H1 (cell line): ENCODE measurements at regions not wholly inside any gene's neighbourhood (a gene's known extent, or its start where the extent isn't known, plus 50 kb on each side); places are given as distances from the start of the nearest gene placed in this dataset.

Experiments used
- CTCF ChIA-PET: fragments of 300-600 bp; sonication (Branson Sonifier 250); formaldehyde crosslinking; loops from one replicate; lab custom pipeline; 2021; ENCODE audit not compliant: partially characterized antibody; lab: Charles Lee
- POLR2A ChIA-PET: fragments of 300-600 bp; sonication (Branson Sonifier 250); formaldehyde crosslinking; loops from one replicate; lab custom pipeline; 2021; ENCODE audit warnings: inconsistent platforms; ENCODE audit not compliant: partially characterized antibody; lab: Charles Lee
- DNase-seq, 2 experiments: peaks; one replicate each; pipeline versions ENCODE4 v3.0.0 to v3.0.0-alpha.2; 2010 to 2022; ENCODE audit warnings: low spot score in 2 of 2, low read depth in 1 of 2, mixed read lengths in 1 of 2
- FAIRE-seq: peaks from 2 replicates; lab custom pipeline; 2011; peaks lifted over from hg19 to GRCh38; lab: Jason Lieb, UNC
- H2AFZ ChIP-seq: 2 replicates; pipeline ENCODE4 v1.8.1; 2012; ENCODE audit warnings: low read length, inconsistent platforms
- H2AK5ac ChIP-seq: 2 replicates; pipeline ENCODE4 v1.6.1; 2013; ENCODE audit warnings: low read depth, low read length
- H2BK120ac ChIP-seq: replicated peaks from 2 replicates; pipeline ENCODE3; 2013; ENCODE audit warnings: low read depth, low read length, inconsistent platforms
- H2BK12ac ChIP-seq: 2 replicates; pipeline ENCODE4 v1.6.1; 2013; ENCODE audit warnings: low read depth, low read length
- H2BK15ac ChIP-seq: 2 replicates; pipeline ENCODE4 v1.6.1; 2013; ENCODE audit warnings: low read length
- H2BK20ac ChIP-seq: 2 replicates; pipeline ENCODE4 v1.6.1; 2013; ENCODE audit warnings: low read length
- H2BK5ac ChIP-seq: 2 replicates; pipeline ENCODE4 v1.6.1; 2013; ENCODE audit warnings: low read depth, low read length
- H3K14ac ChIP-seq: 2 replicates; pipeline ENCODE4 v1.6.1; 2013; ENCODE audit warnings: inconsistent platforms; ENCODE audit not compliant: insufficient read length
- H3K18ac ChIP-seq: 2 replicates; pipeline ENCODE4 v1.6.1; 2013; ENCODE audit warnings: low read length; ENCODE audit errors: extremely low read depth
- H3K23ac ChIP-seq: 2 replicates; pipeline ENCODE4 v1.6.1; 2013; ENCODE audit warnings: inconsistent platforms; ENCODE audit not compliant: insufficient read length
- H3K23me2 ChIP-seq: 2 replicates; pipeline ENCODE4 v1.6.1; 2013; ENCODE audit warnings: low read depth, low read length
- H3K27ac ChIP-seq: 2 replicates; pipeline ENCODE4 v1.6.1; 2011; ENCODE audit warnings: low read depth, low read length, inconsistent platforms
- H3K27me3 ChIP-seq, 4 experiments: replicated peaks in 1 of 4; 1 replicate in 1 of 4; 2 replicates in 3 of 4; pipeline versions ENCODE4 v1.6.1 to v1.8.1; 2011 to 2013; ENCODE audit warnings: low read length in 3 of 4, mild to moderate bottlenecking in 3 of 4, inconsistent platforms in 2 of 4, mixed read lengths in 2 of 4, moderate library complexity in 1 of 4; ENCODE audit not compliant: control insufficient read depth in 3 of 4, insufficient read depth in 3 of 4; ENCODE audit errors: extremely low read depth in 1 of 4
- H3K36me3 ChIP-seq, 4 experiments: 2 replicates each; pipeline versions ENCODE4 v1.6.1 to v1.8.1; 2011 to 2013; ENCODE audit warnings: mild to moderate bottlenecking in 4 of 4, low read length in 3 of 4, moderate library complexity in 2 of 4, control low read depth in 1 of 4, inconsistent platforms in 1 of 4; ENCODE audit not compliant: insufficient read depth in 4 of 4, control insufficient read depth in 2 of 4
- H3K4ac ChIP-seq: replicated peaks from 2 replicates; pipeline ENCODE3; 2013; ENCODE audit warnings: low read length, low read depth, mixed read lengths, inconsistent platforms; ENCODE audit not compliant: insufficient read length
- H3K4me1 ChIP-seq, 4 experiments: replicated peaks in 1 of 4; 1 replicate in 1 of 4; 2 replicates in 3 of 4; pipeline versions ENCODE4 v1.6.1 to v1.8.1; 2011 to 2013; ENCODE audit warnings: low read length in 3 of 4, inconsistent platforms in 2 of 4, mixed read lengths in 1 of 4; ENCODE audit not compliant: insufficient read depth in 4 of 4, control insufficient read depth in 3 of 4
- H3K4me2 ChIP-seq, 2 experiments: 2 replicates each; pipeline versions ENCODE4 v1.6.1 to v1.8.1; 2011 to 2013; ENCODE audit warnings: low read depth in 2 of 2, low read length in 2 of 2, control low read depth in 1 of 2, inconsistent platforms in 1 of 2, mild to moderate bottlenecking in 1 of 2; ENCODE audit not compliant: insufficient read depth in 1 of 2
- H3K4me3 ChIP-seq, 4 experiments: fragments of 200-600, 300-600 bp in 1 of 4; sonication (generic), shearing (Covaris generic), sonication (Bioruptor Twin) in 1 of 4; 2 replicates each; pipeline versions ENCODE4 v1.5.1 to v1.8.1; 2011 to 2016; ENCODE audit warnings: low read length in 4 of 4, low read depth in 3 of 4, control low read depth in 2 of 4, inconsistent platforms in 2 of 4, mild to moderate bottlenecking in 2 of 4, mixed read lengths in 1 of 4, moderate library complexity in 1 of 4; ENCODE audit not compliant: insufficient read depth in 2 of 4; ENCODE audit errors: extremely low read depth in 1 of 4
- H3K56ac ChIP-seq: replicated peaks from 2 replicates; pipeline ENCODE3; 2013; ENCODE audit warnings: low read depth, mild to moderate bottlenecking, mixed read lengths, low read length, inconsistent platforms; ENCODE audit not compliant: insufficient read length
- H3K79me1 ChIP-seq: 2 replicates; pipeline ENCODE4 v1.6.1; 2013; ENCODE audit warnings: low read depth, low read length, control low read depth
- H3K79me2 ChIP-seq, 2 experiments: 2 replicates each; pipeline versions ENCODE4 v1.6.1 to v1.8.1; 2012 to 2013; ENCODE audit warnings: low read length in 2 of 2, mild to moderate bottlenecking in 2 of 2, inconsistent platforms in 1 of 2; ENCODE audit not compliant: insufficient read depth in 2 of 2, control insufficient read depth in 1 of 2
- H3K9ac ChIP-seq, 4 experiments: replicated peaks in 1 of 4; 1 replicate in 1 of 4; 2 replicates in 3 of 4; pipeline versions ENCODE4 v1.6.1 to v1.8.1; 2011 to 2013; ENCODE audit warnings: low read depth in 3 of 4, low read length in 3 of 4, control low read depth in 2 of 4, mild to moderate bottlenecking in 2 of 4, moderate library complexity in 2 of 4, inconsistent platforms in 1 of 4; ENCODE audit errors: extremely low read depth in 1 of 4
- H3K9me3 ChIP-seq, 2 experiments: 2 replicates each; pipeline versions ENCODE4 v1.6.1 to v1.8.1; 2012 to 2013; ENCODE audit warnings: mild to moderate bottlenecking in 2 of 2, moderate library complexity in 2 of 2, control low read depth in 1 of 2, inconsistent platforms in 1 of 2, low read depth in 1 of 2, low read length in 1 of 2, mixed read lengths in 1 of 2; ENCODE audit not compliant: insufficient read depth in 2 of 2
- H4K20me1 ChIP-seq, 2 experiments: replicated peaks in 1 of 2; 2 replicates each; pipeline versions ENCODE3 to v1.8.1; 2011 to 2013; ENCODE audit warnings: inconsistent platforms in 2 of 2, low read length in 2 of 2, mild to moderate bottlenecking in 1 of 2; ENCODE audit not compliant: insufficient read depth in 2 of 2, control insufficient read depth in 1 of 2
- H4K5ac ChIP-seq: 2 replicates; pipeline ENCODE4 v1.6.1; 2013; ENCODE audit warnings: low read length, low read depth, mixed read lengths, inconsistent platforms; ENCODE audit not compliant: insufficient read length
- H4K8ac ChIP-seq: 2 replicates; pipeline ENCODE4 v1.8.0; 2013; ENCODE audit warnings: mild to moderate bottlenecking, moderate library complexity, low read length, inconsistent platforms; ENCODE audit not compliant: insufficient read depth; ENCODE audit errors: extremely low read depth
- H4K91ac ChIP-seq: replicated peaks from 2 replicates; pipeline ENCODE3; 2013; ENCODE audit warnings: low read length, mixed read lengths, inconsistent platforms; ENCODE audit not compliant: insufficient read length
- ASH2L ChIP-seq: fragments of 200-600, 300-600 bp; sonication (generic); IDR thresholded peaks from one replicate; pipeline ENCODE4 v1.7.1; 2017; ENCODE audit warnings: low read length
- CHD1 ChIP-seq: IDR thresholded peaks from 2 replicates; pipeline ENCODE4 v1.6.1; 2012; ENCODE audit warnings: low read depth, low read length, improper control_type of control experiment
- CREB1 ChIP-seq: IDR thresholded peaks from 2 replicates; pipeline ENCODE4 v1.6.1; 2012; ENCODE audit warnings: inconsistent platforms
- CTBP2 ChIP-seq: IDR thresholded peaks from 2 replicates; pipeline ENCODE4 v1.7.0; 2011; ENCODE audit warnings: borderline replicate concordance, mild to moderate bottlenecking, moderate library complexity, mixed read lengths, low read length; ENCODE audit not compliant: insufficient read depth, insufficient read length
- FOSL1 ChIP-seq: IDR thresholded peaks from 2 replicates; pipeline ENCODE4 v1.6.1; 2011; ENCODE audit warnings: mild to moderate bottlenecking, low read depth, low read length, moderate library complexity; ENCODE audit not compliant: insufficient read depth
- NRF1 ChIP-seq: IDR thresholded peaks from 2 replicates; pipeline ENCODE4 v1.6.1; 2011; ENCODE audit warnings: mild to moderate bottlenecking, low read depth, low read length, improper control_type of control experiment
- POU5F1 ChIP-seq: IDR thresholded peaks from 2 replicates; pipeline ENCODE4 v1.6.1; 2011; ENCODE audit warnings: low read depth, mild to moderate bottlenecking, low read length, moderate library complexity
- RFX5 ChIP-seq: IDR thresholded peaks from 2 replicates; pipeline ENCODE4 v1.6.1; 2011; ENCODE audit warnings: low read depth, low read length, improper control_type of control experiment, borderline replicate concordance
- RNF2 ChIP-seq: fragments of 200-900, 300-1000 bp; sonication (generic); IDR thresholded peaks from 2 replicates; pipeline ENCODE4 v1.7.1; 2016; ENCODE audit warnings: borderline replicate concordance, low read depth, mild to moderate bottlenecking, antibody characterized with exemption, low read length; ENCODE audit not compliant: poor library complexity, severe bottlenecking; ENCODE audit errors: missing control alignments
- SAP30 ChIP-seq: fragments of 300-600 bp; sonication (generic); IDR thresholded peaks from 2 replicates; pipeline ENCODE4 v1.7.1; 2012; ENCODE audit warnings: low read length, moderate library complexity, mild to moderate bottlenecking, inconsistent platforms; ENCODE audit not compliant: insufficient read depth, insufficient replicate concordance
- SIN3A ChIP-seq, 2 experiments: IDR thresholded peaks in 1 of 2; conservative IDR thresholded peaks in 1 of 2; 2 replicates each; pipeline ENCODE4 v1.6.1; 2011 to 2012; ENCODE audit warnings: low read length in 2 of 2, improper control_type of control experiment in 1 of 2, low read depth in 1 of 2, mild to moderate bottlenecking in 1 of 2
- SIX5 ChIP-seq: IDR thresholded peaks from 2 replicates; pipeline ENCODE4 v1.6.1; 2011; ENCODE audit warnings: mild to moderate bottlenecking, low read depth, low read length
- SUZ12 ChIP-seq: fragments of 200-600 bp; sonication (generic); IDR thresholded peaks from 2 replicates; pipeline ENCODE4 v1.6.1; 2012; ENCODE audit warnings: mild to moderate bottlenecking, inconsistent platforms, low read length, moderate library complexity, mixed read lengths
- TBP ChIP-seq: IDR thresholded peaks from 2 replicates; pipeline ENCODE4 v1.6.1; 2011; ENCODE audit warnings: low read depth, low read length, improper control_type of control experiment
- YY1 ChIP-seq: IDR thresholded peaks from 2 replicates; pipeline ENCODE4 v1.6.1; 2011; ENCODE audit warnings: low read depth, mild to moderate bottlenecking, low read length
- ZNF274 ChIP-seq: IDR thresholded peaks from 2 replicates; pipeline ENCODE4 v1.7.0; 2012; ENCODE audit warnings: low read length, borderline replicate concordance; ENCODE audit errors: extremely low read depth
- WGBS, 2 experiments: shearing (Covaris generic) in 1 of 2; methylation state at CpG; one replicate each; pipeline versions ENCODE4 v1.1.6 to v1.1.7; 2013 to 2015; ENCODE audit warnings: low lambda C conversion rate in 2 of 2, mixed read lengths in 2 of 2, inconsistent platforms in 1 of 2, low coverage in 1 of 2, missing lambda C conversion rate in 1 of 2; ENCODE audit not compliant: insufficient replicate concordance in 2 of 2, insufficient coverage in 1 of 2, insufficient read length in 1 of 2; ENCODE audit errors: extremely low coverage in 1 of 2, missing lambda C conversion rate in 1 of 2; 5-methylcytosine and 5-hydroxymethylcytosine counted together

DNA sequence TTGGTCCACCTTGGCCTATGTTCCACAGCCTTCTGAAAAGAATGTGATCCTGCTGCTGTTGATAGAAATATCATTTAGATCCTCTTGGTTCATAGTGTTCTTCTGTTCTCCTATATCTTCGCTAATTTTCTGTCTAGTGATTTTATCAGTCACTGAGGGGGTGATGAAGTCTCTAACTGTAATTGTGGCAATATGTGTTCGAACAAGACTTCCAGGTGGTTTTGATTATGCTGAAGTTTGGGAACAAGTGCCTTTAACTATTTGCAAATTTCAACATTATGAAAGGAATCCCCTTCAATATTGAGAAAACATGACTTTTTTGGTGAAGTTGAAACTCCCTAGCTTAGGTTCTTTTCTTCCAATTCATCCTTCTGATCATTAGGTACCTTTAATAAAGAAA is 140.4 kb downstream of the MTX2 start:
- H3K36me3 ChIP-seq, result no peaks in the 10 kb centered on the region
- H3K23me2 ChIP-seq, result no peaks in the 10 kb centered on the region
- H3K9ac ChIP-seq, result no peak overlapping the region
- H4K91ac ChIP-seq, result no peak overlapping the region
- no peaks in the 10 kb centered on the region for H3K79me1 ChIP-seq
- ChIA-PET POLR2A (no interaction called here), CTCF (no interaction called here)
- no peak overlapping the region for H2AFZ ChIP-seq
- no peak for FAIRE-seq
- H3K4me2 ChIP-seq, result no peak overlapping the region
- H3K18ac ChIP-seq, result no peak overlapping the region
- H3K79me2 ChIP-seq, result no peaks in the 10 kb centered on the region
- WGBS, 2 experiments, result 87% methylated on average over 2 of the region's 2 CpGs; no CpG with 5 or more reads in 1 of the 2 experiments
- H3K27me3 ChIP-seq, result no peaks in the 10 kb centered on the region
- H2BK5ac ChIP-seq, result no peak overlapping the region
- H3K4me3 ChIP-seq, result no peak overlapping the region
- no peaks in the 10 kb centered on the region for H3K4me1 ChIP-seq
- H3K27ac ChIP-seq, result no peak overlapping the region
- H3K56ac ChIP-seq, result no peak overlapping the region
- no peak overlapping the region for H3K4ac ChIP-seq
- TF ChIP-seq NRF1 (no peak), FOSL1 (no peak), ASH2L (no peak), CHD1 (no peak), CREB1 (no peak), SIN3A (conservative IDR thresholded peaks at IDR 0.05 in 1 of 2, IDR thresholded peaks at IDR 0.05 in 1 of 2; ENCODE audit: low read depth in 1 of 2, low read length in 2 of 2) (no peak), ZNF274 (no peak), RNF2 (no peak), RFX5 (no peak), YY1 (no peak), POU5F1 (no peak), SUZ12 (no peak), TBP (no peak), CTBP2 (no peak), SIX5 (no peak), SAP30 (no peak)
- TF ChIP-seq, all 59 proteins: peak for 0
- Histone ChIP-seq H3K23ac (no peak overlapping the region), H2AK5ac (no peak overlapping the region), H2BK120ac (no peak overlapping the region), H4K5ac (no peak overlapping the region), H4K8ac (no peak overlapping the region), H2BK12ac (no peak overlapping the region), H3K14ac (no peak overlapping the region), H4K20me1 (no peaks in the 10 kb centered on the region), H2BK20ac (no peak overlapping the region), H3K9me3 (no peaks in the 10 kb centered on the region), H2BK15ac (no peak overlapping the region)
- DNase-seq, result no peak
